Neuronal stem cell (in vitro differentiated cells): ENCODE measurements at regions not wholly inside any gene's neighbourhood (a gene's known extent, or its start where the extent isn't known, plus 50 kb on each side); places are given as distances from the start of the nearest gene placed in this dataset.

Experiments
- DNase-seq: peaks from one replicate; pipeline ENCODE4 v3.0.0-alpha.2; 2013; ENCODE audit warnings: low spot score
- H2AFZ ChIP-seq: one replicate; pipeline ENCODE4 v1.6.1; 2013; ENCODE audit warnings: mild to moderate bottlenecking, low read length, inconsistent platforms
- H2AK5ac ChIP-seq: 2 replicates; pipeline ENCODE4 v1.6.1; 2013; ENCODE audit warnings: low read depth, mild to moderate bottlenecking, inconsistent platforms, low read length, moderate library complexity, mixed read lengths
- H2BK120ac ChIP-seq: 2 replicates; pipeline ENCODE4 v1.6.1; 2013; ENCODE audit warnings: low read depth, mild to moderate bottlenecking, inconsistent platforms, low read length, moderate library complexity, mixed read lengths
- H2BK12ac ChIP-seq: one replicate; pipeline ENCODE4 v1.6.1; 2013; ENCODE audit warnings: low read length, inconsistent platforms
- H2BK15ac ChIP-seq: 2 replicates; pipeline ENCODE4 v1.6.1; 2013; ENCODE audit warnings: mild to moderate bottlenecking, low read length, inconsistent platforms, mixed read lengths
- H2BK5ac ChIP-seq: one replicate; pipeline ENCODE4 v1.6.1; 2013; ENCODE audit warnings: inconsistent platforms, mild to moderate bottlenecking, low read length, moderate library complexity
- H3K14ac ChIP-seq: one replicate; pipeline ENCODE4 v1.6.1; 2013; ENCODE audit warnings: low read length, inconsistent platforms
- H3K18ac ChIP-seq: 2 replicates; pipeline ENCODE4 v1.6.1; 2013; ENCODE audit warnings: low read length, inconsistent platforms
- H3K23ac ChIP-seq: 2 replicates; pipeline ENCODE4 v1.6.1; 2013; ENCODE audit warnings: low read depth, mild to moderate bottlenecking, mixed read lengths, low read length, inconsistent platforms; ENCODE audit not compliant: poor library complexity
- H3K27ac ChIP-seq: replicated peaks from 3 replicates; pipeline ENCODE4 v1.5.1; 2013; ENCODE audit warnings: low read length, inconsistent platforms
- H3K27me3 ChIP-seq, 3 experiments: 2 replicates each; pipeline ENCODE4 v1.6.1; 2013; ENCODE audit warnings: low read length in 3 of 3, mild to moderate bottlenecking in 2 of 3, inconsistent platforms in 1 of 3, low read depth in 1 of 3, mixed read lengths in 1 of 3, moderate library complexity in 1 of 3; ENCODE audit not compliant: control insufficient read depth in 3 of 3, insufficient read depth in 3 of 3
- H3K36me3 ChIP-seq, 2 donors: replicated peaks in 1 of 2; 2 replicates each; pipeline ENCODE4 v1.6.1; 2013; ENCODE audit warnings: low read length in 2 of 2; ENCODE audit not compliant: control insufficient read depth in 2 of 2, insufficient read depth in 2 of 2
- H3K4ac ChIP-seq: 2 replicates; pipeline ENCODE4 v1.6.1; 2013; ENCODE audit warnings: inconsistent platforms, mild to moderate bottlenecking, low read length, moderate library complexity
- H3K4me1 ChIP-seq, 2 donors: 1 replicate in 1 of 2; 2 replicates in 1 of 2; pipeline ENCODE4 v1.6.1; 2013; ENCODE audit warnings: low read length in 2 of 2, low read depth in 1 of 2; ENCODE audit not compliant: control insufficient read depth in 2 of 2, insufficient read depth in 1 of 2
- H3K4me2 ChIP-seq: one replicate; pipeline ENCODE4 v1.6.1; 2013; ENCODE audit warnings: mild to moderate bottlenecking, low read length, inconsistent platforms; ENCODE audit not compliant: insufficient read depth, poor library complexity, severe bottlenecking
- H3K4me3 ChIP-seq, 2 donors: 2 replicates each; pipeline ENCODE4 v1.5.1; 2013; ENCODE audit warnings: low read length in 2 of 2, mild to moderate bottlenecking in 2 of 2, inconsistent platforms in 1 of 2, moderate library complexity in 1 of 2
- H3K79me1 ChIP-seq: one replicate; pipeline ENCODE4 v1.6.1; 2013; ENCODE audit warnings: low read depth, mild to moderate bottlenecking, inconsistent platforms, low read length, moderate library complexity
- H3K9ac ChIP-seq: one replicate; pipeline ENCODE4 v1.6.1; 2013; ENCODE audit warnings: mild to moderate bottlenecking, low read depth, low read length, inconsistent platforms; ENCODE audit not compliant: poor library complexity
- H3K9me3 ChIP-seq, 2 donors: replicated peaks in 1 of 2; 2 replicates each; pipeline versions ENCODE3 to v1.6.1; 2013; ENCODE audit warnings: low read length in 2 of 2, mild to moderate bottlenecking in 2 of 2, inconsistent platforms in 1 of 2, low read depth in 1 of 2, mixed read lengths in 1 of 2, moderate library complexity in 1 of 2; ENCODE audit not compliant: control insufficient read depth in 2 of 2, insufficient read depth in 1 of 2
- H4K8ac ChIP-seq: one replicate; pipeline ENCODE4 v1.6.1; 2013; ENCODE audit warnings: low read depth, mild to moderate bottlenecking, inconsistent platforms, low read length, moderate library complexity
- H4K91ac ChIP-seq: one replicate; pipeline ENCODE4 v1.6.1; 2013; ENCODE audit warnings: low read length, low read depth, mild to moderate bottlenecking, inconsistent platforms; ENCODE audit not compliant: poor library complexity
- WGBS, 2 donors: extraction: QIAGEN DNeasy Blood & Tissue Kit; methylation state at CpG; one replicate each; pipeline ENCODE4 v1.1.7; 2013; ENCODE audit warnings: missing lambda C conversion rate in 2 of 2, mixed read lengths in 1 of 2; ENCODE audit not compliant: insufficient read length in 2 of 2, insufficient replicate concordance in 1 of 2; ENCODE audit errors: extremely low coverage in 2 of 2; 5-methylcytosine and 5-hydroxymethylcytosine counted together

DNA sequence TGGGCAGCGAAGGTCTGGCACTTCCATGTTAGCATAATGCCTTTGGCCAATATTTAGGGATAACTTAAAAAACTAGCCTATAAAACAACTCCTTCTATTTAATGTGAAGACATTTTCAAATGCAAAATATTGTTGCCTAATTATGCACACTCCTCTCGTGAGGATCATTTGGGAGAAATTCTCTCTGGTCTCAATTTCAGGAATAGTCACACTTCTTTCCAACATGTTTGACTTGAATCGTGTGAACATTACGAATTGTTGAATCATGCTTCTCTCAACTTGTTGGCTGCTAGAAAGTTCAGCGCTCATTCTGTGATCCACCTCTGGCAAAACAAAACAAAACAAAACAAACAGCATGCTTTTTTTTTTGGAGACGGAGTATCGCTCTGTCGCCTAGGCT, 313.2 kb downstream of the SEC23A start:
- H3K23ac ChIP-seq, result no peak overlapping the region
- H4K8ac ChIP-seq, result no peak overlapping the region
- H4K91ac ChIP-seq, result no peak overlapping the region
- H3K4me2 ChIP-seq, result no peak overlapping the region
- H2BK5ac ChIP-seq, result no peak overlapping the region
- H3K79me1 ChIP-seq, result no peaks in the 10 kb centered on the region
- H3K14ac ChIP-seq, result no peak overlapping the region
- H2BK120ac ChIP-seq, result no peak overlapping the region
- H3K4me3 ChIP-seq, result no peak overlapping the region
- no peaks in the 10 kb centered on the region for H3K36me3 ChIP-seq
- no peak overlapping the region for H3K4ac ChIP-seq
- no peak for DNase-seq
- no peak overlapping the region for H2BK15ac ChIP-seq
- no peak overlapping the region for H2AFZ ChIP-seq
- H3K18ac ChIP-seq, result no peak overlapping the region
- WGBS, 2 donors, result no CpG with 5 or more reads among the region's 8 CpGs
- H3K27ac ChIP-seq, result no peak overlapping the region
- no peak overlapping the region for H2AK5ac ChIP-seq
- no peaks in the 10 kb centered on the region for H3K27me3 ChIP-seq
- H3K9ac ChIP-seq, result no peak overlapping the region
- H2BK12ac ChIP-seq, result no peak overlapping the region
- H3K4me1 ChIP-seq, result peaks cover 0 to 4% of the 10 kb centered on the region in 2 donors
- H3K9me3 ChIP-seq, result no peaks in the 10 kb centered on the region

DNA sequence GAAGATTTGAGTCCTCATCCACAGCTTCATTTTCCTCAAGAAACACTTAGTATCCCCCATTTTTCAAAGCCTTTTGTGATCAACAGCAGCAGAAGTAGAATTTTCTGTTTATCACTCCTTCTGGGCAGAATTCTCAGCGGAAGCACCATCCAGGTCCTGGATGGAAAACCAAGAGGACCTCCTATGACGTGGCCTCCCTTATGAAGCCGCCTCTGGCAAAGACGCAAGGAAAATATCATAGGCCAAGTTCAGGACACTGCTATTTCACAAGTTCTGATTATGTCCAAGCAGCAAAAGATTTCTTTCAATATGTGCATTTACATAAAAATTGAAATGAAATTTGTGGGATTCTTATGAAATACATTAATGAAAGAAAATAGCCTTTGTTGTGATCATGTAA, 315.0 kb downstream of the SEC23A start:
- Histone ChIP-seq H4K8ac (no peak overlapping the region), H2BK120ac (no peak overlapping the region), H2BK5ac (no peak overlapping the region), H3K4ac (no peak overlapping the region), H3K79me1 (no peaks in the 10 kb centered on the region), H3K9ac (no peak overlapping the region), H4K91ac (no peak overlapping the region), H2BK15ac (no peak overlapping the region), H3K4me2 (no peak overlapping the region), H3K23ac (no peak overlapping the region), H2AFZ (no peak overlapping the region), H3K27ac (no peak overlapping the region), H3K27me3 (no peaks in the 10 kb centered on the region), H3K36me3 (no peaks in the 10 kb centered on the region), H2AK5ac (no peak overlapping the region), H3K18ac (no peak overlapping the region), H3K4me3 (no peak overlapping the region), H3K9me3 (no peaks in the 10 kb centered on the region), H3K14ac (no peak overlapping the region), H2BK12ac (no peak overlapping the region), H3K4me1 (peaks cover 0 to 4% of the 10 kb centered on the region in 2 donors)
- WGBS, 2 donors, result no CpG with 5 or more reads among the region's 4 CpGs
- DNase-seq, result no peak

DNA sequence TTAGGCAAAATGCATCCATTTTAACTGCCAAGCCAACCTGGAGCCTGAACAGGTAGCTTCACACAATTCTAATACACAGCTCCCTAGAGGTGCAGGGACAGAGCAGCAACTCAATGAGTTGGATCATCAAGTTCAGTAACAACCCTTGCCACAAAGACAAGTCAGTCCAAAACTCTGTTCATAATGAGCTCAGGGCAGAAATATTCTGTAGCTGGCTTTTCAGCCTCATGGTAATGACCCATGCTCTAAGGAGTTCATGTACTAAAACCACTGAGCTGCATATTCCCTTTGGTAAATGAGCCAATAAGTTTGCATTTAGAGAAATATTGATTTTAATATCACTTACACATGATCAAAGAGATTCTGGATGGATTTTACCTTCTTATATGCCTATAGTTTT, 316.1 kb downstream of the SEC23A start:
- no peak overlapping the region for H2BK12ac ChIP-seq
- no peaks in the 10 kb centered on the region for H3K79me1 ChIP-seq
- no peak overlapping the region for H2AFZ ChIP-seq
- H3K27me3 ChIP-seq, result no peaks in the 10 kb centered on the region
- no peak overlapping the region for H4K91ac ChIP-seq
- no peak overlapping the region for H3K9ac ChIP-seq
- no peak overlapping the region for H4K8ac ChIP-seq
- no peak overlapping the region for H2BK15ac ChIP-seq
- H3K9me3 ChIP-seq, result no peaks in the 10 kb centered on the region
- no peak for DNase-seq
- H3K36me3 ChIP-seq, result no peaks in the 10 kb centered on the region
- H3K4me2 ChIP-seq, result no peak overlapping the region
- H3K14ac ChIP-seq, result no peak overlapping the region
- no peak overlapping the region for H2BK5ac ChIP-seq
- H3K4me1 ChIP-seq, result peaks cover 0 to under 1% of the 10 kb centered on the region in 2 donors
- H3K27ac ChIP-seq, result no peak overlapping the region
- no peak overlapping the region for H2BK120ac ChIP-seq
- H3K4me3 ChIP-seq, result no peak overlapping the region
- H2AK5ac ChIP-seq, result no peak overlapping the region
- H3K4ac ChIP-seq, result no peak overlapping the region
- no peak overlapping the region for H3K23ac ChIP-seq
- no peak overlapping the region for H3K18ac ChIP-seq

DNA sequence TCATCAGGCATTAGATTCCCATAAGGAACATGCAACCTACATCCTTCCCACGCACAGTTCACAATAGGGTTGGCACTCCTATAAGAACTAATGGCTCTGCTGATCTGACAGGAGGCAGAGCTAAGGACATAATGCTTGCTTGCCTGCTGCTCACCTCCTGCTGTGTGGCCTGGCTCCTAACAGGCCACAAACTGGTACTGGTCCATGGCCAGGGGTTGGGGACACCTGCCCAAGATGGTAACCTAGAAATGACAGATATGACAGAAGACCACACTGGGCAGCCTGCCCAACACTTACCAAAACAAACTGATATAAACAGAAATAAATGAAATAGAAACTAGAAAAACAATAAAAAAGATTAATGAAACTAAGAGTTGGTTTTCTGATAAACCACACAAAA, 325.6 kb downstream of the SEC23A start:
- Histone ChIP-seq H4K91ac (no peak overlapping the region), H3K4me2 (no peak overlapping the region), H3K4me3 (no peak overlapping the region), H3K27me3 (no peaks in the 10 kb centered on the region), H3K9ac (no peak overlapping the region), H2AK5ac (no peak overlapping the region), H3K4ac (no peak overlapping the region), H3K23ac (no peak overlapping the region), H2BK120ac (no peak overlapping the region), H2AFZ (no peak overlapping the region), H2BK5ac (no peak overlapping the region), H2BK15ac (no peak overlapping the region), H3K79me1 (no peaks in the 10 kb centered on the region), H3K18ac (no peak overlapping the region), H3K14ac (no peak overlapping the region), H2BK12ac (no peak overlapping the region), H3K4me1 (no peaks in the 10 kb centered on the region), H3K27ac (no peak overlapping the region), H3K36me3 (no peaks in the 10 kb centered on the region), H3K9me3 (no peaks in the 10 kb centered on the region), H4K8ac (no peak overlapping the region)
- DNase-seq, result no peak
- no CpG with 5 or more reads among the region's 1 CpG for WGBS, 2 donors
